Memory B cell (primary cell): ENCODE measurements at regions not wholly inside any gene's neighbourhood (a gene's known extent, or its start where the extent isn't known, plus 50 kb on each side); places are given as distances from the start of the nearest gene placed in this dataset.

Experiments used
- ATAC-seq: fragments of 150-1000 bp; cut with Tn5 transposase; 2 replicates; pipeline ENCODE4 v1.10.0; 2021; ENCODE audit warnings: low read depth, mild to moderate bottlenecking, moderate library complexity
- DNase-seq, 2 donors: peaks; one replicate each; pipeline ENCODE4 v3.0.0; 2022; ENCODE audit warnings: low spot score in 2 of 2
- H3K27ac Mint-ChIP-seq: one replicate; pipeline ENCODE4 v1.8.0; 2022; ENCODE audit warnings: mild to moderate bottlenecking, moderate library complexity, mixed read lengths
- H3K27me3 Mint-ChIP-seq: one replicate; pipeline ENCODE4 v1.8.0; 2022; ENCODE audit warnings: mixed read lengths
- H3K36me3 Mint-ChIP-seq: one replicate; pipeline ENCODE4 v1.8.0; 2022; ENCODE audit warnings: mild to moderate bottlenecking, mixed read lengths
- H3K4me1 Mint-ChIP-seq: one replicate; pipeline ENCODE4 v1.8.0; 2022; ENCODE audit warnings: mixed read lengths
- H3K4me3 Mint-ChIP-seq: one replicate; pipeline ENCODE4 v1.8.0; 2022; ENCODE audit warnings: mild to moderate bottlenecking, moderate library complexity, mixed read lengths
- H3K9me3 Mint-ChIP-seq: one replicate; pipeline ENCODE4 v1.8.0; 2022; ENCODE audit warnings: mixed read lengths

DNA sequence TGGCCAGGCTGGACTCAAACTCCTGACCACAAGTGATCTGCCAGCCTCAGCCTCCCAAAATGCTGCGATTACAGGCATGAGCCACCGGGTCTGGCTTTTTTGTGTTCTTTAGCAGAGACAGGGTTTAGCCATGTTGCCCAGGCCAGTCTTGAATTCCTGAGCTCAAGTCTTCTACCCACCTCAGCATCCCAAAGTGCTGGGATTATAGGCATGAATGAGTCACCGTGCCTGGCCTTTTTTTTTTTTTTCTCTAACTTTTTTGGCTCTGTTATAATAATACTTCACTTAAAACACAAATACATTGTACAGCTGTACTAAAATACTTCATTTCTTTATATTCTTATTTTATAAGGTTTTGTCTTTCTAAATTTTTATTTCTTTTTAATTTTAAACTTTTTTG lies 599.5 kb upstream of the PCDH9 start:
- DNase-seq = no peak

DNA sequence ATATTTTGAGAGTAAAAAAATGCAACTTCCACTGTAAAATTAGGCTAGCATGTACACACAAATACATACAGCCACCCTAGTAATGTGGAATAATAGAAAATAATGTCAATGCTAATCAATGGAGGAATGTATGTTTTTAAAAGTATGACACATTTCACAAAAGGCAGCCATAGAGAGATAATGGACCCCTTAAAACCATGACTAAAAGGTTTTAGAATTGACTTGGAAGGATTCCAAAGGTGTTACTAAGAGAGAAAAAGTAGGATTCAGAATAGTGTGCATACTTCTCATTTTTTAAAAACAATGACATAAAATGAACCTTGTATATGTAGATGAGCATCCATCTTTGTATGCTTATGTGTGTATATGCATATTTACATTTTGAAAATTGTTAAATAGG lies 597.9 kb upstream of the PCDH9 start:
- Mint-ChIP-seq H3K4me1 (no peaks in the 10 kb centered on the region), H3K36me3 (no peaks in the 10 kb centered on the region), H3K9me3 (no peaks in the 10 kb centered on the region), H3K27ac (no peak overlapping the region), H3K4me3 (no peak overlapping the region), H3K27me3 (no peaks in the 10 kb centered on the region)
- ATAC-seq (no peak), DNase-seq (no peak)

More for the DNA sequence above, 599.5 kb upstream of the PCDH9 start:
- Mint-ChIP-seq H3K4me1 (no peaks in the 10 kb centered on the region), H3K27me3 (no peaks in the 10 kb centered on the region), H3K4me3 (no peak overlapping the region), H3K9me3 (no peaks in the 10 kb centered on the region), H3K36me3 (no peaks in the 10 kb centered on the region), H3K27ac (no peak overlapping the region)
- no peak for ATAC-seq

- Mint-ChIP-seq H3K9me3 (peaks cover under 1% of the 10 kb centered on the region), H3K27ac (no peak overlapping the region), H3K36me3 (no peaks in the 10 kb centered on the region), H3K27me3 (no peaks in the 10 kb centered on the region), H3K4me1 (no peaks in the 10 kb centered on the region), H3K4me3 (no peak overlapping the region)
- ATAC-seq = no peak
- no peak for DNase-seq
Measured at GRCh38 chr13:67821606-67822005, 591.5 kb upstream of the PCDH9 start.

GRCh38 chr13:67806796-67807195 lies 576.7 kb upstream of the PCDH9 start:
- H3K9me3 Mint-ChIP-seq = peaks cover 5% of the 10 kb centered on the region
- H3K4me1 Mint-ChIP-seq = no peaks in the 10 kb centered on the region

DNA sequence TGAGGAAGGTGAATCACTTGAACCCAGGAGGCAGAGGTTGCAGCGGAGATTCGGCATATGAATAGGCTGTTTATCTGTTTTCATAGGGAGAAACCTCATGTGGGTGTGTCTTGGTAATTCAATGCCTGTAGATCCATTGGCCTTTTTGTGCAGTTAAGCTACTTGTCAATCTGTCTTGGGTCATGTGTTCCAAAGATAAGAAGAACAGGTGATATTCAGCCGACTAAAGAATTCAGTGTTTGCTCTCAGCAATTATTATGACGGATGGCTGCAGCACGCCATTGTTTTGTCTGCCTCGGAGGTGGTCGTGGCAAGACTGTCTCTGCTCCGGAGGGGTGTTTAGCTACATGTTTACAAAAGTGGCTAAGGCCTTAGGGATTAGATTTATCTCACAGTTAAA lies 573.0 kb upstream of the PCDH9 start:
- H3K27me3 Mint-ChIP-seq = no peaks in the 10 kb centered on the region

More at GRCh38 chr13:67806796-67807195, 576.7 kb upstream of the PCDH9 start:
- Mint-ChIP-seq H3K36me3 (no peaks in the 10 kb centered on the region), H3K27ac (no peak overlapping the region), H3K27me3 (no peaks in the 10 kb centered on the region), H3K4me3 (no peak overlapping the region)
- DNase-seq = no peak
- no peak for ATAC-seq

DNA sequence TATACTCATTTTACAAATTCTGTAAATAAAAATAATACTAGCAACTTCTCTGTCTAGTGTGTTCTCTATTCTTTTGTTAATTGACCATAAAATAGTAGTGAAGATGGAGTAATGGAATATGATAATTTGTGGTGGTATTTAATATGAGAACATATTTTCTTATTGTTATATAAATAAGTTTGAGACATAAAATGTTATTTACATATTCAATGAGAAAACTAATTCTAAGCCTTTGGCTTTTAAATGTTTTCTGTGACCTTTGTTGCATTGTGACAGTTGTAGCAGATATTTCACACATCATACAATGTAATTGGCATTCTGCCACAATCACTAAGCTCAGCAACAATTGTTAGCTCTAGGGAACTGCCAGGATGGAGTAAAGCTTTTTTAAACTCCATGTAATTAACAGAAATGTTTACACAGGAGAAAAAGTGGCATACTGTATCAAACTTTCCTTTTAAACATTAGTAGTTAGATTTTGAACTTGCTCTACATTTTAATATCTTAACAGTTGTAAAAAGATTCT lies 562.1 kb upstream of the PCDH9 start:
- Mint-ChIP-seq H3K9me3 (no peaks in the 10 kb centered on the region), H3K4me3 (no peak overlapping the region), H3K27ac (no peak overlapping the region), H3K36me3 (no peaks in the 10 kb centered on the region), H3K27me3 (no peaks in the 10 kb centered on the region), H3K4me1 (no peaks in the 10 kb centered on the region)
- no peak for ATAC-seq
- DNase-seq = no peak

More for the DNA sequence above, 573.0 kb upstream of the PCDH9 start:
- no peak overlapping the region for H3K27ac Mint-ChIP-seq
- no peak for ATAC-seq
- H3K4me1 Mint-ChIP-seq = no peaks in the 10 kb centered on the region
- peaks cover 3% of the 10 kb centered on the region for H3K9me3 Mint-ChIP-seq
- H3K36me3 Mint-ChIP-seq = no peaks in the 10 kb centered on the region
- no peak overlapping the region for H3K4me3 Mint-ChIP-seq
- no peak for DNase-seq

DNA sequence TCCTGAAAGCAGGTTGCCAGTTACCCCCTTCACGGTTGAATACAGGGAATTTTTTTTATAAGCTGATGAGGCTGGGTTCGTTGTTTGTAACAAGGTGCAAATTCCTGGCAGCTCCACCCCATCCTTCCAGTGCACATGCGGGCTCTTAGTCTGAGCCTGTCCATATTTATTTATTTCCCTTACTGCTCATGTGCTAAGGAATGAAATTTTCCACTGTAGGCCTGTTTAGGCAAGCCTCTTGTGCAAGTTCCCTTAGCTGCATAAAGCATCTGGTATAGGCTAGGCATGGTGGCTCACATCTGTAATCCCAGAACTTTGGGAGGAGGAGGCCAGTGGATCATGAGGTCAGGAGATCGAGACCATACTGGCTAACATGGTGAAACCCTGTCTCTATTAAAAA lies 560.9 kb upstream of the PCDH9 start:
- H3K27me3 Mint-ChIP-seq = no peaks in the 10 kb centered on the region
- no peaks in the 10 kb centered on the region for H3K4me1 Mint-ChIP-seq
- no peak overlapping the region for H3K4me3 Mint-ChIP-seq
- no peak for DNase-seq
- H3K27ac Mint-ChIP-seq = no peak overlapping the region
- H3K9me3 Mint-ChIP-seq = no peaks in the 10 kb centered on the region
- no peak for ATAC-seq
- H3K36me3 Mint-ChIP-seq = no peaks in the 10 kb centered on the region

GRCh38 chr13:67776151-67776550 lies 546.0 kb upstream of the PCDH9 start:
- ATAC-seq = no peak
- Mint-ChIP-seq H3K4me1 (no peaks in the 10 kb centered on the region), H3K4me3 (no peak overlapping the region), H3K9me3 (peaks cover 2% of the 10 kb centered on the region), H3K27me3 (no peaks in the 10 kb centered on the region), H3K36me3 (no peaks in the 10 kb centered on the region), H3K27ac (no peak overlapping the region)
- DNase-seq = no peak

DNA sequence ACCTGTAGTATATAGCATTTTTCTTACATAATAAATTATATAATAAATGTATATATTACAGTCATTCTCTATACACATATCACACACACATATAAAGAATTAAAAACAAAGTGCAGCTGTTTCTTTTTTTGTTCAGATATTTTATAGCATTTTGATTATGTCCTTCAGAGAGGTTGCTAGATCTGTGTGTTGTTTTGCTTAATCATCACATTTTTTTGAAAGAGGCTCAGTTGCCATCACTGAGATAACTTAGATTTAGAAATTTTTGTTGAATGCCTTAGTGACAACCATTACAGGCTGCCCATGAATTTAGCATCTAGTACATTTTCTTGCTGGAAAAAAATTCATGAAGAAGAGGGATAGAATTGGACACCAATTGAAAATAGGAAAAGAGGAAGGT lies 545.2 kb upstream of the PCDH9 start:
- DNase-seq (no peak), ATAC-seq (no peak)
- H3K36me3 Mint-ChIP-seq = no peaks in the 10 kb centered on the region
- no peaks in the 10 kb centered on the region for H3K27me3 Mint-ChIP-seq
- no peak overlapping the region for H3K4me3 Mint-ChIP-seq
- no peaks in the 10 kb centered on the region for H3K4me1 Mint-ChIP-seq
- H3K9me3 Mint-ChIP-seq = peaks cover 2% of the 10 kb centered on the region
- H3K27ac Mint-ChIP-seq = no peak overlapping the region

DNA sequence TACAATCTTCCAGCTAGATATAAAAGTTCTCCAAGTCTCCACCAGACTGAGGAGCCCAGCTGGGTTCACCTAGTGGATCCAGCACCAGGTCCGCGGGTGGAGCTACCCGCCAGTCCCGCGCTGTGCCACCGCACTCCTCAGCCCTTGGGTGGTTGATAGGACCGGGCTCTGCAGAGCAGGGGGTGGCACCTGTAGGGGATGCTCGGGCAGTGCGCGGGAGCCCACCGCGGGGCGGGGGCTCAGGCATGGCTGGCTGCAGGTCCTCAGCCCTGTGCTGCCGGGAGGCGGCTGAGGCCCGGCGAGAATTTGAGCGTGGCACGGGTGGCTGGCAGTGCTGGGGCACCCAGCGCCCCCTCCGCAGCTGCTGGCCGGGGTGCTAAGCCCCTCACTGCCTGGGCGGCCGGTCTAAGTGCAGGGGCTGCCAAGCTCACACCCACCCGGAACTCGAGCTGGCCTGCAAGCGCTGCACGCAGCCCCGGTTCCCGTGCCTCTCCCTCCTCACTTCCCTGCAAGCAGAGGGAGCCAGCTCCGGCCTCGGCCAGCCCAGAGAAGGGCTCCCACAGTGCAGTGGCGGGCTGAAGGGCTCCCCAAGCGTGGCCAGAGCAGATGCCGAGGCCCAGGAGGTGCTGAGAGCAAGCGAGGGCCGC lies 542.8 kb upstream of the PCDH9 start:
- Mint-ChIP-seq H3K4me3 (no peak overlapping the region), H3K27me3 (no peaks in the 10 kb centered on the region), H3K4me1 (no peaks in the 10 kb centered on the region), H3K9me3 (peaks cover 4% of the 10 kb centered on the region), H3K27ac (no peak overlapping the region), H3K36me3 (no peaks in the 10 kb centered on the region)
- ATAC-seq (no peak), DNase-seq (no peak)

DNA sequence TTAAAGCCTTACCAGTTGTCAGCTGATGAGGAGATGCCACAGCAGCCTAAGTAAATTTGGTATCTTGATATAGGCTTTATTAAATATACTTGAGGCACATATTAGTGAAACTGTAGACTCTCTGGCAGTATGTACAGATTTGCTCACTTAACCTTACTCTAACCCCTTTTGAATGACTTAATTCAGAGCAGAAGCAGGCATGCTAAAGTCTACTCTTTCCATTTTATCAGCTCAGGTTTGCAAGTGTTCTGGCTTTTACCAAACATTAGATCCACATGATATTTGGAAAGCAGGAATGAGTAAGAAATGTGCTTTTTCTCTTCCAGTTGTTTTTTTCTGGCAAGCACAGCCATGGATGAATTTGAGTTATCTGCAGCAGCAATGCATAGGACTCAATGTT lies 541.0 kb upstream of the PCDH9 start:
- Mint-ChIP-seq H3K9me3 (peaks cover 4% of the 10 kb centered on the region), H3K36me3 (no peaks in the 10 kb centered on the region), H3K4me3 (no peak overlapping the region), H3K27me3 (no peaks in the 10 kb centered on the region), H3K4me1 (no peaks in the 10 kb centered on the region), H3K27ac (no peak overlapping the region)
- ATAC-seq = no peak
- DNase-seq = no peak

GRCh38 chr13:67769987-67770341 lies 539.8 kb upstream of the PCDH9 start:
- no peaks in the 10 kb centered on the region for H3K27me3 Mint-ChIP-seq
- no peaks in the 10 kb centered on the region for H3K4me1 Mint-ChIP-seq
- H3K9me3 Mint-ChIP-seq = peaks cover 3% of the 10 kb centered on the region
- no peak overlapping the region for H3K4me3 Mint-ChIP-seq
- no peaks in the 10 kb centered on the region for H3K36me3 Mint-ChIP-seq
- no peak for ATAC-seq
- DNase-seq = no peak
- no peak overlapping the region for H3K27ac Mint-ChIP-seq

GRCh38 chr13:67769063-67769986 lies 539.2 kb upstream of the PCDH9 start:
- Mint-ChIP-seq H3K27me3 (no peaks in the 10 kb centered on the region), H3K4me3 (no peak overlapping the region), H3K36me3 (no peaks in the 10 kb centered on the region), H3K4me1 (no peaks in the 10 kb centered on the region), H3K9me3 (peaks cover 4% of the 10 kb centered on the region), H3K27ac (no peak overlapping the region)
- ATAC-seq (no peak), DNase-seq (no peak)

- H3K4me1 Mint-ChIP-seq = no peaks in the 10 kb centered on the region
- no peaks in the 10 kb centered on the region for H3K27me3 Mint-ChIP-seq
- no peaks in the 10 kb centered on the region for H3K36me3 Mint-ChIP-seq
- no peak for ATAC-seq
- peaks cover 5% of the 10 kb centered on the region for H3K9me3 Mint-ChIP-seq
- no peak overlapping the region for H3K27ac Mint-ChIP-seq
- H3K4me3 Mint-ChIP-seq = no peak overlapping the region
- DNase-seq = no peak
Measured at GRCh38 chr13:67763984-67764383, 533.8 kb upstream of the PCDH9 start.
